ENCODE measurements at regions not wholly inside any gene's neighbourhood (a gene's known extent, or its start where the extent isn't known, plus 50 kb on each side); places are given as distances from the start of the nearest gene placed in this dataset.

- no peak overlapping the region for H3K4me3 ChIP-seq
- no peaks in the 10 kb centered on the region for H3K27me3 ChIP-seq
- DNase-seq (ENCODE audit: low spot score in 2 of 2): no peak
- no peaks in the 10 kb centered on the region for H3K36me3 ChIP-seq
- no peak overlapping the region for H3K27ac ChIP-seq
- 36 to 38% methylated on average over 6 of the region's 6 CpGs for WGBS, 2 donors
- no peaks in the 10 kb centered on the region for H3K9me3 ChIP-seq
- TF ChIP-seq CTCF (IDR thresholded peaks at IDR 0.05): no peak
- TF ChIP-seq POLR2A (IDR thresholded peaks at IDR 0.05): no peak
- no peak for TF ChIP-seq EP300 (IDR thresholded peaks at IDR 0.05)
- peaks cover 0 to 23% (median 0%) of the 10 kb centered on the region in 4 donors for H3K4me1 ChIP-seq
These were observed 209.6 kb downstream of the SPATA18 start for GRCh38 chr4:52260514-52261210.

GRCh38 chr4:52263607-52264006, 212.5 kb downstream of the SPATA18 start:
- H3K27ac ChIP-seq: no peak overlapping the region
- no peak for TF ChIP-seq POLR2A (IDR thresholded peaks at IDR 0.05)
- no peak for TF ChIP-seq EP300 (IDR thresholded peaks at IDR 0.05)
- no peak for TF ChIP-seq CTCF (IDR thresholded peaks at IDR 0.05)
- no peak for DNase-seq (ENCODE audit: low spot score in 2 of 2)

GRCh38 chr4:52265781-52266525, 214.8 kb downstream of the SPATA18 start:
- DNase-seq (ENCODE audit: low spot score in 2 of 2): no peak
- WGBS, 2 donors: 47 to 62% methylated on average over 6 of the region's 6 CpGs
- peak overlapping the region in 1 of 4 donors; percentile 49 for H3K27ac ChIP-seq

More at GRCh38 chr4:52263607-52264006, 212.5 kb downstream of the SPATA18 start:
- Histone ChIP-seq H3K27me3 (no peaks in the 10 kb centered on the region), H3K4me3 (no peak overlapping the region), H3K4me1 (peaks cover 0 to 31% (median 0%) of the 10 kb centered on the region in 4 donors), H3K36me3 (no peaks in the 10 kb centered on the region), H3K9me3 (no peaks in the 10 kb centered on the region)

GRCh38 chr4:52266537-52267137, 215.5 kb downstream of the SPATA18 start:
- H3K27ac ChIP-seq: no peak overlapping the region
- no peaks in the 10 kb centered on the region for H3K36me3 ChIP-seq
- no peaks in the 10 kb centered on the region for H3K27me3 ChIP-seq
- peaks cover 0 to under 1% (median 0%) of the 10 kb centered on the region in 4 donors for H3K9me3 ChIP-seq
- no peak overlapping the region for H3K4me3 ChIP-seq
- DNase-seq (ENCODE audit: low spot score in 2 of 2): no peak
- TF ChIP-seq CTCF (IDR thresholded peaks at IDR 0.05): no peak
- no peak for TF ChIP-seq POLR2A (IDR thresholded peaks at IDR 0.05)
- no peak for TF ChIP-seq EP300 (IDR thresholded peaks at IDR 0.05)
- peaks cover 0 to 21% (median 0%) of the 10 kb centered on the region in 4 donors for H3K4me1 ChIP-seq

More at GRCh38 chr4:52265781-52266525, 214.8 kb downstream of the SPATA18 start:
- Histone ChIP-seq H3K9me3 (no peaks in the 10 kb centered on the region), H3K4me3 (no peak overlapping the region), H3K27me3 (no peaks in the 10 kb centered on the region), H3K36me3 (no peaks in the 10 kb centered on the region), H3K4me1 (peaks cover 0 to 25% (median 0%) of the 10 kb centered on the region in 4 donors)
- no peak for TF ChIP-seq CTCF (IDR thresholded peaks at IDR 0.05)
- TF ChIP-seq EP300 (IDR thresholded peaks at IDR 0.05): no peak
- TF ChIP-seq POLR2A (IDR thresholded peaks at IDR 0.05): no peak

GRCh38 chr4:52269761-52270160, 218.7 kb downstream of the SPATA18 start:
- no peak overlapping the region for H3K4me3 ChIP-seq
- H3K27ac ChIP-seq: no peak overlapping the region
- no peaks in the 10 kb centered on the region for H3K36me3 ChIP-seq
- peaks cover 0 to 19% (median 0%) of the 10 kb centered on the region in 4 donors for H3K9me3 ChIP-seq
- no peak for TF ChIP-seq EP300 (IDR thresholded peaks at IDR 0.05)
- no peak for TF ChIP-seq POLR2A (IDR thresholded peaks at IDR 0.05)
- no peak for TF ChIP-seq CTCF (IDR thresholded peaks at IDR 0.05)
- no peak for DNase-seq (ENCODE audit: low spot score in 2 of 2)
- no peaks in the 10 kb centered on the region for H3K27me3 ChIP-seq
- peaks cover 0 to 17% (median 0%) of the 10 kb centered on the region in 4 donors for H3K4me1 ChIP-seq
